ENCODE measurements at regions not wholly inside any gene's neighbourhood (a gene's known extent, or its start where the extent isn't known, plus 50 kb on each side); places are given as distances from the start of the nearest gene placed in this dataset.

GRCh38 chr1:58896246-58897183 lies 112.7 kb upstream of the JUN start:
- TF ChIP-seq CTCF (IDR thresholded peaks at IDR 0.05) (no peak), POLR2A (IDR thresholded peaks at IDR 0.05) (no peak)

All from uterus (tissue), 2 donors.